LNCAP (cell line): ENCODE measurements at regions not wholly inside any gene's neighbourhood (a gene's known extent, or its start where the extent isn't known, plus 50 kb on each side); places are given as distances from the start of the nearest gene placed in this dataset.

Source experiments
- TF ChIP-seq, protein P1 (sequence below): fragments of 450-650 bp; IDR thresholded peaks from 2 replicates; pipeline ENCODE4 v1.5.1; 2017; ENCODE audit warnings: mild to moderate bottlenecking

DNA sequence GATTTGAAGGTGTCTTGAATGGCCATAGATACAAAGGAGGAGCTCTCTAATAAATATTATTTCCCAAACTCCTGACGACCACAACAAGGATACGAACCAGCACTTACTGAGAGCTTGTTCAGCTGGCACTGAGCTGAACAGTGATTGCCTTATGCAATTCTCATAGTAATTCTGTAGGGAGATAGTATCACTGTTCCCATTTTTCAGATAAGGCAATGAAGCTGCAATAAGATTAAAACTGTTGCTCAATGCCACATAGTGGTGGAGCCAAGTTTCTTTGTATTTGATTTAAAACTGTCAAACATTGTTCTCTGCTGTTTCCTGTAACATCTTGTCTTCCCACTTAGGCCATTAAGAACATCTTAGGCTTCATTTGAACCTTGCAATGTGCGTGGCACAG is 163.9 kb downstream of the RPLP1 start:
- TF ChIP-seq, protein P1, sequence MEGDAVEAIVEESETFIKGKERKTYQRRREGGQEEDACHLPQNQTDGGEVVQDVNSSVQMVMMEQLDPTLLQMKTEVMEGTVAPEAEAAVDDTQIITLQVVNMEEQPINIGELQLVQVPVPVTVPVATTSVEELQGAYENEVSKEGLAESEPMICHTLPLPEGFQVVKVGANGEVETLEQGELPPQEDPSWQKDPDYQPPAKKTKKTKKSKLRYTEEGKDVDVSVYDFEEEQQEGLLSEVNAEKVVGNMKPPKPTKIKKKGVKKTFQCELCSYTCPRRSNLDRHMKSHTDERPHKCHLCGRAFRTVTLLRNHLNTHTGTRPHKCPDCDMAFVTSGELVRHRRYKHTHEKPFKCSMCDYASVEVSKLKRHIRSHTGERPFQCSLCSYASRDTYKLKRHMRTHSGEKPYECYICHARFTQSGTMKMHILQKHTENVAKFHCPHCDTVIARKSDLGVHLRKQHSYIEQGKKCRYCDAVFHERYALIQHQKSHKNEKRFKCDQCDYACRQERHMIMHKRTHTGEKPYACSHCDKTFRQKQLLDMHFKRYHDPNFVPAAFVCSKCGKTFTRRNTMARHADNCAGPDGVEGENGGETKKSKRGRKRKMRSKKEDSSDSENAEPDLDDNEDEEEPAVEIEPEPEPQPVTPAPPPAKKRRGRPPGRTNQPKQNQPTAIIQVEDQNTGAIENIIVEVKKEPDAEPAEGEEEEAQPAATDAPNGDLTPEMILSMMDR = no peak

DNA sequence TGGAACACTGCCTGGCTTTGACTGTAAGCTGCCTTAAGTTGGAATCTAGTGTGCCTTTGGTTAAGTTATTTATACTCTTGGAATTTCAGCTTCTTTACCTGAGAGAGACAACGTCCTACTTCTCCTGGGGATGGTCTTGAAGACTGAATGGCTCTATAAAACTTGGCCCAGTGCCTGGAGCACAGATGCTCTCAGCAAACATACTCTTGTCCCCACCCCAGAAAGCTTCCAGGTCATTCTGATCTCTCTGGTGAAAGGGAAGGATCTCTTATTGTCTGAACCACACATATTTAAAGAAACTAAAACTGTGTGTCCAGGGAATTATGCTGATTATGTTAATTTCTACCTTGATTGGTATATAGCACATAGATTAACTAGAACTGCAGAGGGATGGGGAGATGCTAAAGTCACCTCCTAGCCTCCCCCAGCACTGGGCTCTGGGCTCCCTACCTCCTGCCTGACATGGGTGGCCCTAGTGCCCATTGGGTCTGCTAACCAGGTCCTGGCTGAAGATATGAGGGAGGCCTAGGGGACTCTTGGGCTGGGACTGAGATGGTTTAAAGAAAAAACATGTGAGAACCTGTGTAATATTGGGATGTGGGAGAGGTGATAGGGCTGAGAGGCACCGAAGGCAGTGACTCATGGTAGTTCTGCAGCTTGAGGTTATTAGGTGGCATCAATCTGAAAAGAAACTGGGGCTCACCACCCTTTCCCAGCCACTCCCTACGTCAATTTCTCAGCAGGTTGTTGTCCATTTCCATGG is 171.0 kb downstream of the RPLP1 start:
- TF ChIP-seq, protein P1 = no peak

DNA sequence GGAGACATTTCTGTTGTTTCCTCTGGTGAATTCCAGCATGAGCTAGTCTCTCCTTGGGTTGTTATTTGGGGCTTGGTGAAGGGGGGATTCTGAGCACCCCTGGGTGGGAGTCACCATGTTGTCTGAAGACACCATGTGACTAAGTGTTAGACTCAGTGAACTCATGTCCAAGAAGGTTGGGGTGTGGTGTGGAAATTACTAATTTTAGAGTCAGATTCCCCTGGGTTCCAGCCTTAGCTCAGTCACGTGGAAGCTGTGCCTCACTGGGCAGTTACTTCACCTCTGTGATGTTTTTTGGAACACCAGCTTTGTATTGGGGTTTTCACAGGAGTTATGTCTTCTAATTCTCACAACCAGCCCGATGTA is 171.5 kb downstream of the RPLP1 start:
- TF ChIP-seq, protein P1 = no peak

DNA sequence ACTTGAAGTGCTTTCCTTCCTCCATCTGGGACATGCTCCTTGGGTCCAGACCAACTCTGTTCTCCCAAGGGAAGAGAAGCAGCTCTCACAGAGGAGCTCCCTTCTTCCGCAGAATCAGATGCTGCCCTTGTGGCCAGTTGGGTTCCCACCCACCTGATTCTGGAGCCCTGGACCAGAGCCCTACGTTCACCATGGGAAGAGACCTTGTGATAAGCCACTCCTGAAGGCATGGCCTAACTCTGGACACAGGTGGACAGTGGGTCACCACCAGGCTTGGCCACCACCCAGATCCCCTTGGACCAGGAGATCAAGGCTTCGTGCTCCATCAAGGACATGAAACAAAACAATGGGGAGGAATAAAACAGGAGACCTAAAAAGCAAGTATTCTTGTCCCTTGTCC is 172.2 kb downstream of the RPLP1 start:
- TF ChIP-seq, protein P1 = no peak

DNA sequence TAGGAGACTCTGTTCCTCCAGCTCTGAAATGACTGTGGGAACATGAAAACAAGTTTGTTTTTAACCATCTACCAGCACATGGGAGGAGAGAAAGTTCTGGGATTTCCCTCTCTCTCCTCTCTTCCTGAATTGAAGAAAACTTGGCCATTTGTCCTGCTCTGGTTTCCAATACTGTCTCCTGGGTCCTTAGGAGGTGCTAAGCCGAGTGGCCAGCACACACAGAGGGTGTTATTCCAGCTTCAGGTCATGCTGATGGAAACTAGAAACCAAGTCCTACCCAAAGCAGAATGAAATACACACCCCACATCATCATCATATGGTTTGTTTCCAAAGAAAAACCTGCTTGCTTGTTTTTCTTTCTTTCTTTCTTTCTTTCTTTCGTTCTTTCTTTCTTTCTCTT is 172.7 kb downstream of the RPLP1 start:
- TF ChIP-seq, protein P1 = no peak

DNA sequence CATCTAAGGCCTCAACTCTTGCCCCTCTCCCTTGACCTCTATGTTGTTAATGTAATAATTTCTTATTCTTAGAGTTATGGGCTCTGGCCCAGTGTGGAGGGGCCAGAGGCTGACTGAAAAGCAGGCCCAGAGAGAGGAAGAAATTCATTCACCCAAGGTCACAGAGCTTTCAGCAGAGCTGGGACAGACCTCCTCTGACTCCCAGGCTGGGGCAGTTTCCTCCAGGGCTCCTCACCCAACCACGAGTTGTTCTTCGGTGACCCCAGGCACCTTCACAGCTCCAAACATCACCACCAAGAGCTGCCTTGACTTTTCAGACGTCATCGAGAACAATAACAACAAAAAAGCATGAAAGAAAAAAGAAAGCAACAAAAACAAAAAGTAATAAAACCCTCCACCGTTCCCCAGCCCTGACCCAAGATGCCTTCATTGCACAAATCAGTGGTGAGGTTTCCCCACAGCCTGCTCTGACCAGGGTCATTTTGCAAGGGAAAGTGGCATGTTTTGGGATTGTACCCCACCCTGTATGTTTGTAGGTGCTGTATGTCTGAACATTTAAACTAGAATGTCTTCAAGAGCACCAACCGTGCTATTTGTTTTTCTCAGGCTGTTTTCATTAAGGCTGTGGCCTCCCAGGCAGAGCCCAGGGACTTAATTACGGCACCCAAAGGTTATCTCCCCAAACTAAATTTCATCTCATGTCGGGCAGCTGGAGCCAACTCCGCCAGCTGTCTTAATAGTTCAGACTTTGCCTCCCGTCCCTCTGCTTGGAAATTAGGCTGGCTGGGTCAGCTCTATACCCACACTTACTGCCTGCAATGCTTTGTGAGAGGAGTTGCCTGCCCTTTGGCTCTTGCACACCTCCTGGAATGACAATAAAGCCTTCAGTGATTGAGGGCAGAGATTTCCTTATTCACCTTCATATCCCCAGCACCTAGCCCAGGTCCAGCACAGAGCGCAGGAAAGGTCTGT is 173.8 kb downstream of the RPLP1 start:
- TF ChIP-seq, protein P1 = no peak

DNA sequence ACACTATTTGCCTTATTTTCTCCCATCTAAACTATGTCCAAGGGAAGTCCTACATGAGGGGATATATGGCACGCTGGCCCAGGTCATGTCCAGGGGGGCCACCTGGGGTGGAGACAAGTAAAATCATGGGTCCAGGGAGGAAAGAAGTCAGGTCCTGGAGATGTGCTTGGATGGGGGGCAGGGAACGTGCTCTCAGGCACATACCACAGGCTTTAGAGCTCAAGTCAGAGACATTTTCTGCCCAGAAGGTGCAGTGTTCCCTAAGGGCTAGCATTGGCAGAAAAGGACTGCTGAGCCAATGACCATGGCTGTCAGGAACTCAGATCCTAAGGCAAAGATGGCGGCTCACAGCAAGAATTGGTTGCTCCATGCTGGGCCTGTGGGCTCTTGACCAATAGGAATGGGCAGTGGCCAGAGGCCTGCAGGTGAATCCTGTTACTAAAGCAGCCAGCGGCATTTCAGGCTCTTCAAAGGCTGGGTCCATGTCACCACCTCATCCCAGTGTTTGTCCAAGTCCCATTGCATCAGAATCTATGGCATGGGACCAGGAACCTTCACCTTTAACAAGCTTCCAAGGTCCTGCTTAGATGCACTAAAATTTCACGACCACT is 175.0 kb downstream of the RPLP1 start:
- TF ChIP-seq, protein P1 = no peak
